Immature natural killer cell (primary cell): ENCODE measurements at regions not wholly inside any gene's neighbourhood (a gene's known extent, or its start where the extent isn't known, plus 50 kb on each side); places are given as distances from the start of the nearest gene placed in this dataset.

Experiments
- DNase-seq, 3 donors: peaks; one replicate each; pipeline ENCODE4 v3.0.0; 2022; ENCODE audit warnings: mixed read lengths in 1 of 3
- H3K27ac Mint-ChIP-seq, 6 donors: one replicate each; pipeline ENCODE4 v1.8.0; 2020; ENCODE audit warnings: mixed read lengths in 6 of 6, mild to moderate bottlenecking in 5 of 6, inconsistent platforms in 4 of 6, moderate library complexity in 3 of 6
- H3K27me3 Mint-ChIP-seq, 3 donors: one replicate each; pipeline ENCODE4 v1.8.0; 2020 to 2021; ENCODE audit warnings: low read depth in 3 of 3, mild to moderate bottlenecking in 3 of 3, mixed read lengths in 3 of 3, moderate library complexity in 3 of 3, inconsistent platforms in 1 of 3
- H3K36me3 Mint-ChIP-seq, 3 donors: one replicate each; pipeline ENCODE4 v1.8.0; 2020; ENCODE audit warnings: mixed read lengths in 3 of 3, inconsistent platforms in 2 of 3, mild to moderate bottlenecking in 2 of 3
- H3K4me1 Mint-ChIP-seq, 2 donors: one replicate each; pipeline ENCODE4 v1.8.0; 2020; ENCODE audit warnings: inconsistent platforms in 2 of 2, mild to moderate bottlenecking in 2 of 2, mixed read lengths in 2 of 2, moderate library complexity in 1 of 2
- H3K4me3 Mint-ChIP-seq, 5 donors: one replicate each; pipeline ENCODE4 v1.8.0; 2020; ENCODE audit warnings: mild to moderate bottlenecking in 5 of 5, mixed read lengths in 5 of 5, inconsistent platforms in 3 of 5, moderate library complexity in 3 of 5
- H3K9me3 Mint-ChIP-seq, 6 donors: one replicate each; pipeline ENCODE4 v1.8.0; 2020; ENCODE audit warnings: mild to moderate bottlenecking in 6 of 6, mixed read lengths in 6 of 6, inconsistent platforms in 4 of 6, moderate library complexity in 3 of 6

DNA sequence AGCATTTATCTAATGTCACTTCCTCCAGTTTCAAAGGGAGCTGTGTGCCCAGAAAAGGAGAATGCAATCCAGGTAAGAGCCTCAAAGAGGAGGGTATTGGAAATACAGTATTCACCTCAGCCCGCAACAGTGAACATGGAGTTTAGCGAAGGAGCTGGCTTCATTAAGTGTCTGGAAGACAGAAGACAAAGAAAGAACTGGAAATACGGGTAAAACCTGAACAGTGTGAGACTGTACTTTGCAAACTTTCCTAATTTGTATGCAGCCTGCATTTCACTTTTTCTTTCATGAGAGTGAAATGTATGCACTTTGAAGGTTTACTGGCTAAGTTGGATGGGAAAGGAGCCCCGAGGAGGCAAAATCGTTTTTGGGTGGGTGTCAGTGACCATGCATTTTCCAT is 478.4 kb downstream of the HS3ST3B1 start:
- Mint-ChIP-seq H3K4me3 (no peak overlapping the region), H3K36me3 (no peaks in the 10 kb centered on the region)

DNA sequence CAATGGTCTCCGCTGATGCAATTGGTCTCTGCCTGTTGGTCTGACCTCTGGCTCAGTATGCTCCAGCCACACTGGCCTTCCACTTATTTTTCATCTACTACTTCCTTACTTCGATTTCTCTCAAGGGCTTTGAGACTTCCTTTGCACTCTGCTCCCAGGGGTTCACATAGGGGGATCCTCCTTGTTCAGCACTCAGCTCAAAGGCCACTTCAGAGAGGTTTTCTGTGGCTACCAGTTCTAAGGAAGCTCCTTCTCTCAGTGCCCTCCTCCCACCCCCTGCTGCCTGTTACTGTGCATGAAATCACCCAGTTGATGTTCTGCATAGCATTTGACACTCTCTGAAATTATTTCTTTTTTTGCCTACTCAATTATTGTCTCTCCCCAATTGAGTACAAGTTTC is 476.4 kb downstream of the HS3ST3B1 start:
- no peaks in the 10 kb centered on the region for H3K9me3 Mint-ChIP-seq

More for the DNA sequence above, 478.4 kb downstream of the HS3ST3B1 start:
- no peak for DNase-seq
- no peaks in the 10 kb centered on the region for H3K4me1 Mint-ChIP-seq
- H3K9me3 Mint-ChIP-seq, result no peaks in the 10 kb centered on the region
- H3K27ac Mint-ChIP-seq, result no peak overlapping the region
- H3K27me3 Mint-ChIP-seq, result peaks cover 3 to 15% (median 7%) of the 10 kb centered on the region in 3 donors

DNA sequence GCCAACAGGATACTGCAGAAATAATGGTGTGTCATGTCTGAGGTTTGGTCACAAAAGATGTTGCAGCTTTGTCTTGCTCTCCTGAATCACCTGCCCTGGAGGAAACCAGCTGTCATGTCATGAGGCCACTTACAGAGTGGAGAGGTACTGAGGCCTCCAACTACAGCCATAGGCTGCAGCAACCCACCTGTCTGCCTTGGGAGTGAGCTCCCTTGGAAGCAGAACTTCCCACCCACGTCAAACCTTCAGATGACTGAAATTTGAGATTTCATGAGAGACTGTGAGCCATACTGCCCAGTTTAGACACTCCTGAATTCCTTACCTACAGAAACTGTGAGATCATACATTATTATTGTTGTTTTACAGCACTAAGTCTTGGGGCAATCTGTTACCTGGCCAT is 475.9 kb downstream of the HS3ST3B1 start:
- H3K4me1 Mint-ChIP-seq, result no peaks in the 10 kb centered on the region
- H3K27ac Mint-ChIP-seq, result no peak overlapping the region
- no peak overlapping the region for H3K4me3 Mint-ChIP-seq
- H3K9me3 Mint-ChIP-seq, result no peaks in the 10 kb centered on the region
- no peaks in the 10 kb centered on the region for H3K36me3 Mint-ChIP-seq
- H3K27me3 Mint-ChIP-seq, result peaks cover 4 to 15% (median 12%) of the 10 kb centered on the region in 3 donors
- DNase-seq, result no peak

More for the DNA sequence above, 476.4 kb downstream of the HS3ST3B1 start:
- DNase-seq, result no peak
- H3K36me3 Mint-ChIP-seq, result no peaks in the 10 kb centered on the region
- H3K4me1 Mint-ChIP-seq, result no peaks in the 10 kb centered on the region
- H3K27me3 Mint-ChIP-seq, result peaks cover 4 to 15% (median 10%) of the 10 kb centered on the region in 3 donors
- H3K27ac Mint-ChIP-seq, result peak overlapping the region in 1 of 6 donors; percentile 65
- H3K4me3 Mint-ChIP-seq, result no peak overlapping the region

DNA sequence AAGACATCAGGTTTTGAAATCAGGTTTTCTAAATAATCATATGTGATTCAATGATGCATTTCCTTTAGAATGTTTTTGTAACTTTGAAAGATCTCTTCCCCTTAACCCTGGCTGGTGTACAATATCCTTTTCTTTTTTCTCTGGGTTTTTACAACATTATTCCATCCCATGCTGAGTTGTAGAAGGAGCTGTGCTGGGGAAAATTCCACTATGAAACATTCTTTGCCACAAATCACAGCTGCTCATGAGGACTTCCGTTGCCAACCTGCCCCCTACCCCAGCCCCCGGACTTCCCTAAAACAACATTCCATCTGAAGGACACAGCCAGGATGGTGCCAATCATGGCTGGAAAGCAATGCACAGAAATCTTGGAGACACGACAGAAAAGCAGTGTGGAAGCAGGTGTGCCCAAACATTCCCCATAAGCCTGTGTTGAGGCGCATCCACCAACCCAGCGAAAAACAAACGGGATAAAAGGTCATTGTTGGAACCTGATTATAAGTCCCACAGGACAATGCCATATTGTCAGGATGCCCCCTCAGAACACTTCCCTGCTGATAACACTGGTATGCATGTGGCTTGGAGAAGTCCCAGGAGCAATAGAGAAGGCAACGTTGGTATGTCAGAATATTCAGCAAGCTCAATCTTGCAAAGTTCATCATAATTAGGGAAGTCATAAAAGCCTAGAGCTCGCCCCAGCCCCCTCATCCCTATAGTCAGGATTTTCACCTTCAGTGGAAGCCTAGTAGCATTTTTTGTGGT is 475.0 kb downstream of the HS3ST3B1 start:
- Mint-ChIP-seq H3K4me1 (no peaks in the 10 kb centered on the region), H3K27me3 (peaks cover 4 to 15% (median 12%) of the 10 kb centered on the region in 3 donors), H3K9me3 (peaks cover 0 to 1% (median 0%) of the 10 kb centered on the region in 6 donors), H3K36me3 (no peaks in the 10 kb centered on the region), H3K4me3 (no peak overlapping the region), H3K27ac (no peak overlapping the region)
- DNase-seq, result no peak

DNA sequence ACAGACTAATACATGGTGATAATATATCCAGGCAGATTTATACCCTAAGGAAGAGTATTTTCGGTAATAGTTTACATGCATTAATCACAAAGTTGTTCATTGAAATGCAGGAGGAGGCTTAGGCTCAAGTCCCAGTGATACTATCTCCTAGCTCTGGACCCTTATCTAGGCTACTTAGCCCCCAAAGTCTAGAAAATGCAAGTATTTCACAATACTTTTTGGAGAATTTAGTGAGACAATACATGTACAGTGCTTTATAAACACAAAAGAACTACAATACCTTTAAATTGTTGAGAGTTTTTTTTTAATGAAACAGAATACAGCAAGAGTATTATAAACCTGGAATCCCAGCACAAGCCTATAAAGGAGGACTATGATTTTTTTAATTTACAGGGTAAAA is 473.9 kb downstream of the HS3ST3B1 start:
- peaks cover 6 to 15% (median 12%) of the 10 kb centered on the region in 3 donors for H3K27me3 Mint-ChIP-seq
- H3K36me3 Mint-ChIP-seq, result no peaks in the 10 kb centered on the region
- no peak overlapping the region for H3K27ac Mint-ChIP-seq
- H3K9me3 Mint-ChIP-seq, result peaks cover 0 to 1% (median 0%) of the 10 kb centered on the region in 6 donors
- no peaks in the 10 kb centered on the region for H3K4me1 Mint-ChIP-seq
- DNase-seq, result no peak
- H3K4me3 Mint-ChIP-seq, result no peak overlapping the region

DNA sequence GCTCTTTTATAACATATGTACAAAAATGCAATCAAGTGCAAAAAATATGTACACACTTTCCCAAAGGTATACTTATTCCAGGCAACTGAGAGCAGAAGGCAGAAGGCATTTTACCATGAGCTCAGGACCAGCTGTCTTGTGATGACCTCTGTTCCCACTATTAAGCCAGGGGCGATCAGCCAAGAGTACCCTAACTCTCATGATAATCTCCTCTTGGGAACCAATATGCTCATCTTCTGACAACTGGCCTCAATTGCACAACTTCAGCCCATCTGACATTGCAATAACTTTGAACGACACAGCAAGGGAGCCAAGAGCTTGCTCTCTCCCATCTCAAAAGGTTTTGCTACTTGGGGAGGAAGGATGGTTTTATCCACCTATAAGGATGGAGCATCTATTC is 471.9 kb downstream of the HS3ST3B1 start:
- peaks cover 6 to 18% (median 12%) of the 10 kb centered on the region in 3 donors for H3K27me3 Mint-ChIP-seq
- H3K9me3 Mint-ChIP-seq, result peaks cover 0 to 8% (median 0%) of the 10 kb centered on the region in 6 donors
- no peak overlapping the region for H3K27ac Mint-ChIP-seq
- DNase-seq, result no peak
- H3K4me1 Mint-ChIP-seq, result no peaks in the 10 kb centered on the region
- H3K36me3 Mint-ChIP-seq, result no peaks in the 10 kb centered on the region
- H3K4me3 Mint-ChIP-seq, result no peak overlapping the region

DNA sequence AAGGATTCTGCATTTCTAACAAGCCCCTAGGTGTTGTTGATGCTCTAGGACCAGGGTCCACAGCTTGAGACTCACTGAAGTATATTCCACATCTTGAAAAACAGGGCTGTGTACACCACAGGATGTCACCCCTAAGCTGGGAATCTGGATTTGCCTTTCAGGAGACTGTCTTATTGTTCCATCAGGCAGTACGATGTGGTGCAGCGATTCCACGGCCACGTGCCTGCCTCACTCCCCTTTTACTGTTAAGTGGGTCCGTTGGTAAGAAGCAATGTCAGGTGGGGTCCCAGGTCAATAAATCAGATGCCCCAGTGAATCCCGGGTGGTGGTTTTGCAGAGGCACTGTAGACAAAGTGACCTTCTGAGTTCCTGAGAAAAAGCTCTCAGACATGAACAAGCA is 470.7 kb downstream of the HS3ST3B1 start:
- no peaks in the 10 kb centered on the region for H3K36me3 Mint-ChIP-seq
- H3K27me3 Mint-ChIP-seq, result peaks cover 6 to 12% (median 10%) of the 10 kb centered on the region in 3 donors
- no peak for DNase-seq
- no peaks in the 10 kb centered on the region for H3K4me1 Mint-ChIP-seq
- peaks cover 0 to 8% (median 0%) of the 10 kb centered on the region in 6 donors for H3K9me3 Mint-ChIP-seq
- no peak overlapping the region for H3K4me3 Mint-ChIP-seq
- no peak overlapping the region for H3K27ac Mint-ChIP-seq

DNA sequence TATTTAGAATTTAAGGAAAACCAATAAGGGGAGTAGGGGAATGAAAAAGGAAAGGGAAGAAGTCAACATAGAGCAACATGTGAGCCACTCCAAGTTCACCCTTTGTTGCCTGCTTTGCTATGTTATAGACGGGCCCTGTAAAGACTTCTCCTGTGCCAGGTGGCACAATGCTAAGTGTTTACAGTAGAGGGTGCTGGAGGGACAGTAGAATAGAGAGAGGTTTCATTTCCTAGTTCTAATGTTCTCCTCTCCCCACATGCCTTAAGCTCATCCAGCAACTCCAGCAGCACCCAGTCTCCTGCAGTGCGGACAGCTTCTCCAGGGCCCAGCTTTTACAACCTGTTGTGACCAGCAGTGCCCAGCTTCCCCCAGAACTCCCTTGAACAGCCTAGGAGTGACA is 468.0 kb downstream of the HS3ST3B1 start:
- no peaks in the 10 kb centered on the region for H3K36me3 Mint-ChIP-seq
- peaks cover 2 to 9% (median 4%) of the 10 kb centered on the region in 3 donors for H3K27me3 Mint-ChIP-seq
- no peak for DNase-seq
- H3K27ac Mint-ChIP-seq, result no peak overlapping the region
- no peaks in the 10 kb centered on the region for H3K4me1 Mint-ChIP-seq
- H3K9me3 Mint-ChIP-seq, result peaks cover 0 to 8% (median 0%) of the 10 kb centered on the region in 6 donors
- H3K4me3 Mint-ChIP-seq, result no peak overlapping the region

DNA sequence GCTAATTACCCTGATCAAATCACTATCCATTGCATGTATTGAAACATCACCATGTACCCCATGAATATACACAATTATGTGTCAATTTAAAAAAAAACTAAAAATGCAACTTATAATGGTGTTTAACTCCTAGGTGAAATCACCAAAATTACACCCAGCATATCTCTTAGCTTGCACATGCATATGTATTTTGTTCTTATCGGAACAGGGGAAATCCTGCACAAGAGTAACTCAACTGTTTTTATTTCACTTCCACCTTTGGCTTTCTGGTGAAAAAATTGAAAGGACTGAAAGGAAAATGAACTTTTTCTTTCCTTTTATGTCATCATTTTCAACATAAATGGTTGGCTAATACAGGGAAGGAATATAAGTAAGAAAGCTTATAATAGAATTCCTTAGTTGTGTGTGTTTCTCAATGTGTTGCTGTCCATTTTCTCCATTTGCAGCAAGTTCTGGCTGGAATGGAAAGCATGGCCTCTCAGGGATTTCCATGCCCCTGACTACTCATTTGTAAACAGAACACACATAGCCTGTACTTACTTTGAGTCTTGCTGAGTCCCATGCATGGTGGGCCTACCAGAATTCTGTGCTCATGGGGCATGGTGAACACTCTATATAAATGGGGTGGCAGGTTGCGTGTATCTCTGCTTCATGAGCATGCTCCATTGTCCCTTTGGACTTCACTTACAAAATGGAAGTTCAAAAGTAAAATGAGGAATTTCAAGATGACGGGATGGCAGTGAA is 462.0 kb downstream of the HS3ST3B1 start:
- DNase-seq, result no peak
- Mint-ChIP-seq H3K9me3 (peaks cover 0 to 1% (median 0%) of the 10 kb centered on the region in 6 donors), H3K27ac (no peak overlapping the region), H3K36me3 (no peaks in the 10 kb centered on the region), H3K4me3 (no peak overlapping the region), H3K27me3 (peaks cover 0 to 4% (median 2%) of the 10 kb centered on the region in 3 donors), H3K4me1 (no peaks in the 10 kb centered on the region)

DNA sequence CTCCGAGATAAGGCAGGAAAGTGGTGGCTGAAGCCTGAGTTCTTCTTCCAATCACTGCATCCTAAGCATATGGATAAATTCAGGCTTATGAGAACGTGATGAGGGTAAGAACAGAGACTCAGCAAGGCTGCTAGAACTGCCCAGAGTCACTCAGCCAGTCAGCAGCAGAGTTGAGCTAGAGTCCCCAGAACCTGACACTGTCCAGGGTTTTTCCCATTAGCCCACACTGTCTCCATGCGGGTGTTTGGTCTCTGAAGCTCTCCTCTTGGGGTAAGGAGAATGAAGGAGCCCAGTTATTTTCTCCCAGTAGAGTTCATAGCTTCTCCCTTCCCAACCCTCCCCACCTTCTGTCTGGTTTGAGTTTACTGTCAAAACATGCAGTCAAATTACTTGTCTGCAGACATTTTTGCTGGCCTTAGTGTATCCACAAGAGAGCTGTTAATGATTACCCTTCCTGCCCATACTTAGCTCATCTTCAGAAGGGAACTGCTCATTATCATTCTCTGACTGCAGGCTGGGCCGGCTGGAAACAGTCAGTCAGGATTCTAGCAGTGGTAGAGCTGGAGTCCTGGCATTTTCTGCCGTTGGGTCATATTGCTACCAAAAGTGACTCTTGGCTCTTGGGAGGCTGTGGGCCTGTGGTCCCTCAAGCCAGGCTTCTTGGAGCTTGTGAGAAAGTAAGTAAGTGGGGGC is 460.0 kb downstream of the HS3ST3B1 start:
- Mint-ChIP-seq H3K27ac (no peak overlapping the region), H3K36me3 (no peaks in the 10 kb centered on the region), H3K9me3 (no peaks in the 10 kb centered on the region), H3K4me1 (peaks cover 6 to 9% of the 10 kb centered on the region in 2 donors), H3K27me3 (peaks cover 1 to 8% (median 2%) of the 10 kb centered on the region in 3 donors), H3K4me3 (no peak overlapping the region)
- DNase-seq, result no peak

DNA sequence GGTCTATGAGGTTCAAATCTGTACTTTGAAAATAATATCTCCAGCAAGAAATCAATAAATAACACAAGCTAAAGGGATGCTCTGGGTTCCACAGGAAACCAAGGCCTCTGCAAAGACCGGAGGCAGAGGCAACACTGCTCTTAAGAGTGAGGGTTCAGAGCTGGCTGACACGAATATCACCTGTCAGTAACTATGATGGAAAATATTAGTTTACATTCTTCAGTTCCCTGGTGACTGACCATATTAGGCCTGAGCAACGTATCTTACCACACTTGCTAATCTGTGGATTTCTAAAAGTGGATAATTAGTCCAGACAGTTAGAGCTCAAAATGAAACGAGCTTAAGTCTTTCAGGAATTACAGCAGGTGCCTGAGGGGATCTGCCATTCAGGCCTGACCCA is 459.3 kb downstream of the HS3ST3B1 start:
- H3K9me3 Mint-ChIP-seq, result no peaks in the 10 kb centered on the region
- peaks cover 0 to 8% (median 4%) of the 10 kb centered on the region in 3 donors for H3K27me3 Mint-ChIP-seq
- no peak overlapping the region for H3K27ac Mint-ChIP-seq
- H3K36me3 Mint-ChIP-seq, result no peaks in the 10 kb centered on the region
- H3K4me3 Mint-ChIP-seq, result no peak overlapping the region
- peaks cover 6 to 9% of the 10 kb centered on the region in 2 donors for H3K4me1 Mint-ChIP-seq
- DNase-seq, result no peak

DNA sequence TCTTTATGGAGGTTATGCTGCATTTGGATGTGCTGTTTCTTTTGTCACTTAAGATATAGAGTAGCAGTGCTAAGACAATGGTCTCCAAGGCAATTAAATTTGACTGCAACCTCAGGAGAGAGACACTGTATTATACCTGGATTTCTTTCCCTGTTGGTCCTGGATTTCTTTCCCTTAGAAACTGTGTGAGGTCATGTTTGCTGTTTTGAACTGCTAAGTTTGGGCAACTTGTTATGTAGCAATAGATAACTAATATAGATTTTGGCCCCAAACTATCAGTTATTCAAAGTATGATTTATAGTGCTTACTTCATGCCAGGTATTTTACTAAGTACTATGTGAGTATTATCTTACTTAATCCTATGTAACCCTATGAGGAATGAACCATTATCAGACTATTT is 458.4 kb downstream of the HS3ST3B1 start:
- Mint-ChIP-seq H3K9me3 (no peaks in the 10 kb centered on the region), H3K36me3 (no peaks in the 10 kb centered on the region), H3K27ac (no peak overlapping the region), H3K27me3 (peaks cover 0 to 8% (median 4%) of the 10 kb centered on the region in 3 donors), H3K4me1 (peaks cover 6 to 9% of the 10 kb centered on the region in 2 donors), H3K4me3 (no peak overlapping the region)
- no peak for DNase-seq

DNA sequence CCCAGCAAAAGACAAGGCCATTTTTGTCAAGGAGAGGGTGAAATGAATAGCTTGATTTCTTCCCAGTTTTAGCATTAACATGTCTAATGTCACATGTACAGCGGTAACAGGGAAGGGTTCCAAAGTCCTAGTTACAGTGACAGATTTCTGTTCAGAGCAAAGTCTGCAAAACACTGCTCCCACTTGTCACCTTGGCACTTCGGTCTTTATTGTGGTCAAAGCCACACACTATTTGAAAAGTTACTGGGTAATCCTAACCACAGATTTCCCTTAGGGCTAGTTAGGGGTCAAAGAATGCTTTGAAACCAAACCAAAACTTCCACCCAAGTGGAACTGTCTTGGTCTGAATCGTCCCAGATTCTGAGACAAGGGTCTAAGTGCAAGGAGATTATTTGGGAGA is 455.6 kb downstream of the HS3ST3B1 start:
- peak in 2 of 3 donors; percentile 8 to 9 for DNase-seq
- Mint-ChIP-seq H3K4me1 (peaks cover 6 to 9% of the 10 kb centered on the region in 2 donors), H3K4me3 (no peak overlapping the region), H3K36me3 (no peaks in the 10 kb centered on the region), H3K27me3 (peaks cover 1 to 11% (median 2%) of the 10 kb centered on the region in 3 donors), H3K9me3 (no peaks in the 10 kb centered on the region), H3K27ac (no peak overlapping the region)

DNA sequence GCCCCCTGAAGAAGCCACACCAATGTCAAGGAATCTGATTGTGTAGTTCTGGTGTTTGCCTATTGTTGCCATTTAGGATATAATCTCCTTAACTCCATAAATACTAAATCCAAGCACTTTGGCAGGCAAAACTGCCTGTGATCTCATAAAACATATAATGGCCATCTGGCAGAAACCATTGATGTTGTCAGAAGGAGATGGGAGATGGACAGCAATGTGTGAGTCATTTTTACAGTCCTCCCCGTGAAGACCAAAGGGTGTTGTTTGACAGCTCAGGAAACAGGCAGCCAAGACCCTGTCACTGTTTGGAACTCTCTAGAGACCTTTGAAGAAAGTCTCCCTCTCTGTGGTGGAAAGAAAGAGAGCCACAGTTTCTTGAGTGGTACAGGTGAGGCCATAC is 454.1 kb downstream of the HS3ST3B1 start:
- H3K9me3 Mint-ChIP-seq, result no peaks in the 10 kb centered on the region
- no peak overlapping the region for H3K27ac Mint-ChIP-seq
- no peak for DNase-seq
- peaks cover 6 to 9% of the 10 kb centered on the region in 2 donors for H3K4me1 Mint-ChIP-seq
- H3K36me3 Mint-ChIP-seq, result no peaks in the 10 kb centered on the region
- peaks cover 1 to 11% (median 2%) of the 10 kb centered on the region in 3 donors for H3K27me3 Mint-ChIP-seq
- no peak overlapping the region for H3K4me3 Mint-ChIP-seq
